ENCODE measurements at regions not wholly inside any gene's neighbourhood (a gene's known extent, or its start where the extent isn't known, plus 50 kb on each side); places are given as distances from the start of the nearest gene placed in this dataset.

DNA sequence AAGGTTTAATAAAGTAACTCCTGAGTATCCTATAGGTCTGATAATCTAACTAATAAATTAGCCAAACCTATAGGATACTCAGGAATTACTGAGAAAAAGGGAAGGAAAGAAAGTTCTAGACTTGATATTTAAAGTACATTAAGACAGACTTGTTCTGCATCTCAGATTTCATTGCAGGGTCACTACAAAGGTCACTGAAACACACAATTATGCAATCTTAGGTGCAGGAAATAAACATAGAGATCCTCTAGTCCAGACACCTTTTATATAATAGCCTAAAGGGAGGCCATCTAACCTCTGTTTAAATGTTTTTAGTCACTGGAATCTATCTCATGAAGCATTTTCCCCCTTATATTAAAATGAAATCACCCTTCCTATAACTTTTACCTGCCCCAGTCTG lies 1215.7 kb downstream of the MAT2B start:
- POLR2A ChIA-PET = no interaction called here

DNA sequence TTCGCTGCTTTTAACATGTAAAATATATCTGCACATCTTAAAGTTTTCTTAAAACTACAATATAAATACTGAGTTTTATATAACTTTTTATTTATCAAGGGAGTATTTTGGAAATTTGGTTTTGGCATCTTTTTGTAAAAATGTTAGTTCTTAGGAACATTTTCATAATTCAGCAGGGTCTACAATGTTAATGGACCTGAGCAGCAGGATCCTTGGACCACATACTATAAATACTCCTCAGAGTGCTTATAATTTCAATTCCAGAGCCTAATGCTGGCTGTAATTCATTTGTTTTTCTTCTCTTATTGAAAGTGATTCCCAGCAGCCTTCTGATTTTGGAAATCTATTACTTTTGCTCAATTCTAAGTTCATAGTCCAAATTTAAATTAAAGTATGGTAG lies 1216.2 kb downstream of the MAT2B start:
- Mint-ChIP-seq H3K4me3 (no peak overlapping the region), H3K4me1 (ENCODE audit: low read depth) (no peaks in the 10 kb centered on the region), H3K36me3 (ENCODE audit: low read depth) (no peaks in the 10 kb centered on the region), H3K9me3 (no peaks in the 10 kb centered on the region), H3K27me3 (no peaks in the 10 kb centered on the region), H3K27ac (no peak overlapping the region)
- DNase-seq (no peak), ATAC-seq (no peak)
- TF ChIP-seq, protein P1, sequence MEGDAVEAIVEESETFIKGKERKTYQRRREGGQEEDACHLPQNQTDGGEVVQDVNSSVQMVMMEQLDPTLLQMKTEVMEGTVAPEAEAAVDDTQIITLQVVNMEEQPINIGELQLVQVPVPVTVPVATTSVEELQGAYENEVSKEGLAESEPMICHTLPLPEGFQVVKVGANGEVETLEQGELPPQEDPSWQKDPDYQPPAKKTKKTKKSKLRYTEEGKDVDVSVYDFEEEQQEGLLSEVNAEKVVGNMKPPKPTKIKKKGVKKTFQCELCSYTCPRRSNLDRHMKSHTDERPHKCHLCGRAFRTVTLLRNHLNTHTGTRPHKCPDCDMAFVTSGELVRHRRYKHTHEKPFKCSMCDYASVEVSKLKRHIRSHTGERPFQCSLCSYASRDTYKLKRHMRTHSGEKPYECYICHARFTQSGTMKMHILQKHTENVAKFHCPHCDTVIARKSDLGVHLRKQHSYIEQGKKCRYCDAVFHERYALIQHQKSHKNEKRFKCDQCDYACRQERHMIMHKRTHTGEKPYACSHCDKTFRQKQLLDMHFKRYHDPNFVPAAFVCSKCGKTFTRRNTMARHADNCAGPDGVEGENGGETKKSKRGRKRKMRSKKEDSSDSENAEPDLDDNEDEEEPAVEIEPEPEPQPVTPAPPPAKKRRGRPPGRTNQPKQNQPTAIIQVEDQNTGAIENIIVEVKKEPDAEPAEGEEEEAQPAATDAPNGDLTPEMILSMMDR (IDR thresholded peaks at IDR 0.05) = no peak
- ChIA-PET CTCF (no interaction called here), POLR2A (no interaction called here)
- intact Hi-C loops (cut with micrococcal nuclease) = no loop called here

More for the DNA sequence above, 1215.7 kb downstream of the MAT2B start:
- Mint-ChIP-seq H3K36me3 (ENCODE audit: low read depth) (no peaks in the 10 kb centered on the region), H3K4me1 (ENCODE audit: low read depth) (no peaks in the 10 kb centered on the region), H3K27ac (no peak overlapping the region), H3K27me3 (no peaks in the 10 kb centered on the region), H3K4me3 (no peak overlapping the region), H3K9me3 (no peaks in the 10 kb centered on the region)
- ATAC-seq = no peak
- CTCF ChIA-PET = no interaction called here
- TF ChIP-seq, protein P1 (IDR thresholded peaks at IDR 0.05) = no peak
- no peak for DNase-seq
- intact Hi-C loops (cut with micrococcal nuclease) = no loop called here

DNA sequence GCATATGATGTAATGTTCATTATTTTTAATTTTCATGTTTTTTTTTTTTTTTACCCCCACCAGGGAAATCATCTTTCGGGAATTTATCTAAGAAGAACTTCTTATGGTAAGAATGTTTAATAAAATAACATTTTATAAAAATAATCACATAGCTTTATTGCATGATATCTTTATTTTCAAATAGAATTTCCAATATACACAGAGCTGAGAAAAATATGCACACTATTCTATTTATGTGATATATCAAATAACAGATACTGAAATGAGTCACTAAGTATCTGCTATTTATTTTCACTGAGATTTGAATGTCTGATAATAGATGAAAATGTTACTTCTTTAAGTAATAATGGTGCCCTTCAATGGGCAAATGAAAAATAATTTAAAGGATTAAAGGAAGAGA lies 1217.3 kb downstream of the MAT2B start:
- Mint-ChIP-seq H3K9me3 (no peaks in the 10 kb centered on the region), H3K36me3 (ENCODE audit: low read depth) (no peaks in the 10 kb centered on the region), H3K4me3 (no peak overlapping the region), H3K27ac (no peak overlapping the region), H3K4me1 (ENCODE audit: low read depth) (no peaks in the 10 kb centered on the region), H3K27me3 (no peaks in the 10 kb centered on the region)
- CTCF ChIA-PET = no interaction called here
- intact Hi-C loops (cut with micrococcal nuclease) = no loop called here
- TF ChIP-seq, protein P1 (IDR thresholded peaks at IDR 0.05) = no peak
- DNase-seq (no peak), ATAC-seq (no peak)
- POLR2A ChIA-PET = no interaction called here

DNA sequence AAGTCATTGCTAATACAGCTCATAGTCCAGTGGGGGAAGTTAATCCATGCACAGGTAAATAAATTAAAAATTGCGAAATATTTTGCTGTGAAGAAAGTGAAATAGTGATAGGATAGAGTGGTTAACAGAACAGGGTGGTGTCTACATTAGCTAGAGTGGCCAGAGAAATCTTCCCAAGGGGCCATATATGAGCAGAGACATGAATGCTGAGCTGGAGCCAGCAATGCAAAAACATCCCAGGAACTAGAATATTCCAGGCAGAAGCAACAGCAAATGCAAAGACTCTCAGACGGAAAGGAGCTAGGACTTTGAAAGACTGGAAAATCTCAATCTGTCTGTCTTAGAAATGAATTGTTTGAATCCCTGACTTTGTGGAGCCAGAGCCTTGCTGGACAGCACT lies 1221.6 kb downstream of the MAT2B start:
- ChIA-PET CTCF (no interaction called here), POLR2A (no interaction called here)
- ATAC-seq = no peak
- intact Hi-C loops (cut with micrococcal nuclease) = no loop called here
- H3K27me3 Mint-ChIP-seq = no peaks in the 10 kb centered on the region
- H3K36me3 Mint-ChIP-seq (ENCODE audit: low read depth) = no peaks in the 10 kb centered on the region
- H3K4me3 Mint-ChIP-seq = no peak overlapping the region
- DNase-seq = no peak
- TF ChIP-seq, protein P1 (IDR thresholded peaks at IDR 0.05) = no peak
- H3K4me1 Mint-ChIP-seq (ENCODE audit: low read depth) = no peaks in the 10 kb centered on the region
- no peak overlapping the region for H3K27ac Mint-ChIP-seq
- H3K9me3 Mint-ChIP-seq = no peaks in the 10 kb centered on the region

DNA sequence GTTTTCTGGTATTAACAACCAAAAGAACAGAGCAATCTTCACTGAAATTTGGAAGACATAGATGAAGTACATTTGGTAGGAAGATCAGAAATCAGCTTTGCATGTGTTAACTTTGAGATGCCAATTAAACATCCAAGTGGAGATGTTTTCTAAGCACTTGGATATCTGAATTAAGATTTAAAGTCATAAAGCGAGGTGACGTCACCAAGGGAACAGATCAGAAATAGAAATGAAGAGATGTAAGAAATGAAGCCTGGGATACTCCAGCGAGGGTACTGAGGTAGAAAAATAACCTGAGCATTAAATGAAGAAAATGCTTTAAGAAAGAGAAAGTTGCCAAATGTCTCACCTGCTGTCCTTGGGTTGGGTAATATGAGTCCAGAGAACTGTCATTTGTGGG lies 1223.3 kb downstream of the MAT2B start:
- no peaks in the 10 kb centered on the region for H3K36me3 Mint-ChIP-seq (ENCODE audit: low read depth)
- H3K27ac Mint-ChIP-seq = no peak overlapping the region
- H3K27me3 Mint-ChIP-seq = no peaks in the 10 kb centered on the region
- H3K4me1 Mint-ChIP-seq (ENCODE audit: low read depth) = no peaks in the 10 kb centered on the region
- DNase-seq (no peak), ATAC-seq (no peak)
- no peak overlapping the region for H3K4me3 Mint-ChIP-seq
- POLR2A ChIA-PET = no interaction called here
- CTCF ChIA-PET = no interaction called here
- intact Hi-C loops (cut with micrococcal nuclease) = no loop called here
- TF ChIP-seq, protein P1 (IDR thresholded peaks at IDR 0.05) = no peak
- peaks cover 2% of the 10 kb centered on the region for H3K9me3 Mint-ChIP-seq

Data from activated CD8-positive, alpha-beta T cell treated with anti-CD3 and anti-CD28 coated beads for 36 hours (primary cell).